Right lobe of liver (tissue), 4 donors: ENCODE measurements at regions not wholly inside any gene's neighbourhood (a gene's known extent, or its start where the extent isn't known, plus 50 kb on each side); places are given as distances from the start of the nearest gene placed in this dataset.

Source experiments
- CTCF ChIP-seq, 4 donors: fragments of 200-600 bp in 3 of 4; fragments of 450-650 bp in 1 of 4; IDR thresholded peaks; one replicate each; pipeline versions ENCODE4 v1.5.1 to v1.8.0; 2016 to 2022; ENCODE audit warnings: antibody characterized with exemption in 4 of 4, mild to moderate bottlenecking in 2 of 4
- POLR2A ChIP-seq: fragments of 450-650 bp; IDR thresholded peaks from one replicate; pipeline ENCODE4 v1.6.1; 2017; ENCODE audit warnings: antibody characterized with exemption, mild to moderate bottlenecking
- donor health status: DM: no; HTN: no; CAD: no.
- donor health status: DM: no; HTN: no; CAD: no.
- donor health status: DM: no; HTN: yes; CAD: no.

DNA sequence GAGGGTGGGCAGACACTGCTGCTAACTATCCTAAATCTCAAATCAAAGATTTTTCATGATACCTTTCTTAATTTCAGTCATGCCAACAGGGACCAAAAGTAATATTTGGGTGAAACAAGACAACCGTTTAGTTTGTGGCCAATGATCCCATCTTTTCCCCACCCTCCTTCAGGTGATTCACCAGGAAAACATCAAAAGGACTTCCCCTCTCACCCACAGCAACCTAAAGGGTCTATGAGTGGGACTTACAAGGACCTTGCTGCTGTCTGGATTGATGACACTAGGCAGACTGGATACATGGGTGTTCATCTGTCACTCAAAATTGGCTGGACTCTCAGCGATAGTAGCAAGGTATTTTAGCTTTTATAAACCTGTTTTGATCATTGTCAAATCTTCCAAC lies 62.0 kb upstream of the ZC3H12C start:
- TF ChIP-seq CTCF (IDR thresholded peaks at IDR 0.05) (no peak), POLR2A (no peak)
